Right ventricle myocardium inferior (tissue), 1 donor: ENCODE measurements at regions not wholly inside any gene's neighbourhood (a gene's known extent, or its start where the extent isn't known, plus 50 kb on each side); places are given as distances from the start of the nearest gene placed in this dataset.

Experiments used
- ATAC-seq: fragments of 200-7000 bp; cut with Tn5 transposase; one replicate; pipeline ENCODE4 v1.9.1; 2020; ENCODE audit warnings: mild to moderate bottlenecking, moderate library complexity
- DNase-seq: peaks from one replicate; pipeline ENCODE4 v3.0.0; 2021; ENCODE audit errors: missing footprints
- intact Hi-C: fragments of 100-400 bp; cut with DNase I; formaldehyde crosslinking; loops from one replicate; pipeline ENCODE4 v1.11.0; 2022
- donor health status: DM: no; HTN: yes; CAD: no; lungs with severe emphysema.

DNA sequence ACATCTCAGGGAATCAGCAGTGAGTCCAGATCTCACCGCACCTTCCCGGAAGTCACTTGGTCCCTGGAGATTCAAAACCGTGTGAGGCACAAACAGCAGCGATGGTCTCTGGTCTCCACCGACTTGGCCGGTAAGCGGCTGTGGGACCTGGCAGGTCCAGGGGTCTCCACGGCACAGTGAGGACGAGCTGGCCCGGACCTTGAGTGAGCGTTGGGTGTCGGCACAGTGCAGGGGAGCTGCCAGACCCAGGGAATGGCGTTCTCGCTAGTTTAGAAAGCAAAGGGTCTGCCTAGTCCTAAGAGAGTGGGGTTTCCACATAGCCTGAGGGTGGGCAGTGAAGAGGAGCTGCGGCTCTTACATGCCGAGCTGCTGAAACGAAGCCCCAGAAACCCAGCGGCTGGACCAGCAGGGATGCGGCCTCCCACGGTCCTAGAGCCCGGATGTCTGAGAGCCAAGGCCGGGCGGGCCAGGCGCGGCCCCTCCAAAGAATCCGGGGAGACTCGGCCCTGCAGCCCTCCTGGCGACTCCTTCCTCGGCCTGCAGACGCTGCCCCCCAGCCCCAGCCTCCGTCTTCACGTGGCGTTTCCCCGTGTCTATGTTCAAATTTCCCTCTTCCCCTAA, 185.0 kb downstream of the ERMARD start:
- ATAC-seq: no peak
- intact Hi-C loops: no loop called here
- DNase-seq: no peak

DNA sequence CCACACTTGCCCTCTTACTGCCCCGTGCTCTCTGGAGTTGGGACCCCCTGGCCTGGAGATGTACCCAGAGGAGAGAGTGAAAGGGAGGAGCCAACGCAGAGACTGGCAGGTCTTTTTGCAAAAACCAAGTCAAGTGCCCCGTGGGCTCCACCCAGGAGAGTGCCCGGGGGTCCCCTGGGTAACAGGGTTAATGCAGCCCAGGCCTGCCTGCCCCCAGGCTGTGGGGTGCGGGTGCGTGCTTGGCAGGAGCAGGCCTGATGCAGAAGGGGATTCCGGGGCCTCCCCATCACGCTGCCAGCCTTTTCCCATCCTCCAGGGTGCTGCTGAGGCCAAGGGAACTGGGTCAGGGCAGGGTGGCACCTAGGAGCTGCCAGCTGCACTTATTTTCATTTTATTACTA, 184.4 kb downstream of the ERMARD start:
- intact Hi-C loops: no loop called here
- ATAC-seq (no peak), DNase-seq (no peak)

DNA sequence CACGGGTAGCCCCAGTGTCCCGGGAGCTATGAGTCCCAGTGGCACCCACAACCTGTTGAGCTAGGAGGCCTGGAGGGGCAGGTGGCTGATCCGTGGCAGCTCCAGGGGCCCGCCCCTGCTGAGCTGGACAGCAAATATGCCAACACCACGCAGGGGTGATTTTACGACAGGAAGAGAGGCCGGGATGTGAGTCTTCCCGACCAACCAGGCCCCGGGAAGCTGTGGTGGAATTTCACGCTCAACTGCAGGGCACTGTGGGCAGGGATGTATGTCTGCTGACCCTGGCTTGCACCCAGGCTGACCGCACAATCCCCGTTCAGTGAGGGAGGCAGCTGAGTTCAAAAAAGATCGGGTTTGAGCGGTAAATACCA, 183.9 kb downstream of the ERMARD start:
- intact Hi-C loops: no loop called here

DNA sequence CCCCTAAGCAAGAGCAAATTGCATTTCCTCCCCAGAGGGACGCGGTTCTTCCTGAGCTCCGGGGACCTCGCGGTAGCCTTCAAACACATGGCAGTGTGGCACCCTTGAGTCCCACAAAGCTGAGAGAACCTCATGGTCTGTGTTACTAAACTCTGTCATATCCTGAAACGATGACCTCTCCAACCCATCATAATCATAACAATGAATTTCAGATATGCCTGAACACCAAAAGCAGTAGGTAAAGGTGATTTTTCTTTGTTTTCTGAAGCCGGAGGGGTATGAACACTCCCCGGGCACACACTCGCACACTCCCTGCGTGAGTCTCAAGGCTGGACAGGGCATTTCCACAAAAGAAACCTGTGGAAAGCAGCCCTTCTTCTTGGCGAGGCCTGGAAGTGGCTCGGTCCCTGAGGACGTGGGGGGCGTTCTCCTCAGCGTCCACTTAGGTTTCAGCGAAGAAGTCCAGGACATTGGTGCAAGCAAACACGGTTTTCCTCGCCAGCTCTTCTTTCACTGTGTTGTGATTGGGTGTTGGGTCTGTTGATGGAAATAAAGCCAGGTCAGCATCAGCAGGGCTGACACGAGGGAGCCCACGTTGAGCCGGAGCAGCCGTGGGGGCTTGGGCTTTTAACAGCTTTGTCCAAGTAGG, 183.4 kb downstream of the ERMARD start:
- intact Hi-C loops: loop anchor here (5.0 kb wide), 1 partner anchor 103 kb away; no protein-coding TSS in a partner anchor
- no peak for DNase-seq
- ATAC-seq: no peak

More for the DNA sequence above, 183.9 kb downstream of the ERMARD start:
- DNase-seq: no peak
- no peak for ATAC-seq

DNA sequence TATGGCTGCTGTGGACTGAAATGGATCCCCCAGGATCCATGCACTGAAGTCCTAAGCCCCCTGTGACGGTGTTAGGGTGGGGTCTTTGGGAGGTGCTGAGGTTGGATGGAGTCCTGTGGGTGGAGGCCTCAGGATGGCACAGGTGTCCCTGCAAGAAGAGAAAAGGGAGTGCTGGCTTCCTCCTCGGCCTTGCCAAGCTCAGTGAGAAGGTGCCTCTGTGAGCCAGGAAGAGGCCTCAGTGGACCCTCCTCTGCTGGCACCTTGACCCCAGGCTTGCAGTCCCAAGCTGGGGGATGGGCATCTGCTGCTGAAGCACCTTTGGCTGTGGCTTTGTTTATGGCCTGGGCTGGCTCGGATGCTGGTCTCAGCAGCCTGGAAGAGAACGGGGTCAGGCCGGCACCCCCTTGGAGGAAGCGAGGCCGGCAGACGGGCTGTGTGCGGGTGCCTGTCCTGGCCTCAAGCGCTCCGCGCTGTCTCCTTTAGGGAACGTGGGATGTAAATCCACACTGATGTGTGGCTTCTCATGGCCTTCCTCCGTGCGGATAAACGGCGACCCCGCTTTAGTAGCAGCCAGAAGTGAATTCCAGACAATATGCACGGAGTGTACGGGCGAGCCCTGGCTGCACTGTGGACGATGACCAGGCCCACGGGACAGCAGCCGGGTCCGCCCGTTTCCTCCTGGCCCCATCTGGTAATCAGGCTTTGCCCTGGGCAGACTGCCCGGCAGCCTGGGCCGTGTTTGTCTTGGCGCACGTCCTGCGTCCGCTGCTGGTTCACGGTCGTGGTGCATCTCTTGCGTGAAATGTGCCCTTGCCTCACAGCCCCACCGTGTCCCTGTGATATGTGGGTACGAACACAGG, 182.6 kb downstream of the ERMARD start:
- intact Hi-C loops: loop anchor here (5.0 kb wide), 1 partner anchor 102 kb away; no protein-coding TSS in a partner anchor
- ATAC-seq (peak; percentile 36), DNase-seq (no peak)

DNA sequence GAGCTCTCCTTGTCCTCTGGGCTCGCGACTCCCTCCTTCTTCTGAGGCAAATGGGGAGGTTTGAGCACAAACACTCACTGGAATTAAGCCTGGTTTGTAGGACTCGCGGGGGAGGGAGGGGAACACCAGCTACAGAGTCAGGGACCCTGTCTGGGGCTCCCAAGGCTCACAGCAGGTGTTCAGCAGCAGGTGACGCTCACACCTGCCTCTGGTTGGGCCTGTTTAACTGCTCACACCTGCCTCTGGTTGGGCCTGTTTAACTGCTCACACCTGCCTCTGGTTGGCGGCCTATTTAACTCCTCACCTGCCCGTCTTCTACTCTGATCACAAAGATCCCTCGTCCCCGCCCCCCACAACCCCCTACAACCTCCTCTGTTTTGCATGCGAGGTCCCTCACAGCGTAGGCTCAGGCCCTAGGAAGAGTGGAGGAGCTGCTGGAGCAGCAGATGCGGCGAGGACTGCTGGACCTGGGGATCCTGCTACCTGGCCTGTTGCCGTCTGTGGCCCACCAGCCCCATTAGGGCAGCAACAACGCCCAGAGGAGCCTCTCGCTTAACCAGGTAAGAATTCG, 181.9 kb downstream of the ERMARD start:
- ATAC-seq: no peak
- intact Hi-C loops: loop anchor here (5.0 kb wide), 1 partner anchor 101 kb away; no protein-coding TSS in a partner anchor
- DNase-seq: no peak

DNA sequence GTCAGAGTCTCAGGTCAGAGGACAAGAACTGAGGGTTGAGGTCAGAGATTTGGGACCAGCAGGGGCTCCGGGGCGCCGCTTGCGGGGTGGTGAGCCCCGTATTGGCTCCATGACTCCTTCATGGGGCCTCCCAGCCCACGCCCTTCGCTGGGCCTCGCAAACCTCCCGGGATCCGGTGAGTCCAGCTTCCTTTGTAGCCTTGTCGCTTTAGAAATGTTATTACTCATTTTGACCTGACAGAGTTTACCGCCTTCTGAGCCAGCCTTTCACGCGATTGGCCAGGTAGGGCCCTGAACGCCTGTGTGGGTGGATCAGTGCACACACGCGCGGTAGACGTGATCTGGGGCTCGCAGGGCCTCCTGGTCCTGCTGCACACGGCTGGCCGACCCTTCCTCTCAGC, 181.1 kb downstream of the ERMARD start:
- DNase-seq: no peak
- ATAC-seq: no peak
- intact Hi-C loops: loop anchor here (5.0 kb wide), 1 partner anchor 100 kb away; no protein-coding TSS in a partner anchor

DNA sequence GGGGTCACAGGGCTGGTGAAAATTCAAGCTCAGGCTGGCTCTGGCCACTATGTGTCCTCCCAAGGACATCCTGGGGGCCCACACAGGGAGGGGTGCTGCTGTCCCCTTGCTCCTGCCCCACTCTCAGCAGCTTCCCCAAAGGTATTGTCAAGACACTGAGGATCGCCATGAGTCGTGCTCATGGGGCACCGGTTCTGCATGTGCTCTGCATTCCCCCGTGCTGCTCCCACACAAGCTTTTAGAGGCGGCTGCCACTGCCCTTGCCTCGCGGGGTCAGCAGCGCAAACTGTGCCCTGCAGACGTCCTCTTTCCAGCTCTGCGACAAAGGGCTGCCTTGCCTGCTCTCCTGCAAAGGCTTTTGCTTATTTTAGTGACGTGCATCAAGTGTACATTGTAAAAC, 179.8 kb downstream of the ERMARD start:
- no peak for DNase-seq
- no peak for ATAC-seq
- intact Hi-C loops: loop anchor here (5.0 kb wide), 1 partner anchor 99 kb away; no protein-coding TSS in a partner anchor

DNA sequence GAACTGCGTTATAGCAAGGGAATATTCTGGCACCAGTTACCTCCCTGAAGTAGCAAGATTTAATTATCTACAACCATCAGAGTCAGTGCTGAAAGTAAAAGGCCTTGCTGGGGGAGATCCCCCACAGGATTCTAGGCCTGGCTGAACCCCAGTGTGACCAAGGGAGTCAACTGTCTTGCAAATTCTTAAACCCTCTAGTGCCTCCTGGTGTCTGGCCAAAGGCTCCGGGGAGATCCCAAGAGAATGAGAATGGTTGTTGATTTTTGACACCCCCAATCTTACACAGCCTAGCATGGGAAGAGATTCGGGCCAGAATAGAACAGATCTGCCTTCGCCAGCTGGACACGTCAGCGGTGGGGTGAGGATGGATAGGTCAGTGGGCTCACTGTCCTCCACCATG, 179.4 kb downstream of the ERMARD start:
- intact Hi-C loops: loop anchor here (5.0 kb wide), 1 partner anchor 98 kb away; no protein-coding TSS in a partner anchor
- DNase-seq: no peak
- ATAC-seq: no peak

DNA sequence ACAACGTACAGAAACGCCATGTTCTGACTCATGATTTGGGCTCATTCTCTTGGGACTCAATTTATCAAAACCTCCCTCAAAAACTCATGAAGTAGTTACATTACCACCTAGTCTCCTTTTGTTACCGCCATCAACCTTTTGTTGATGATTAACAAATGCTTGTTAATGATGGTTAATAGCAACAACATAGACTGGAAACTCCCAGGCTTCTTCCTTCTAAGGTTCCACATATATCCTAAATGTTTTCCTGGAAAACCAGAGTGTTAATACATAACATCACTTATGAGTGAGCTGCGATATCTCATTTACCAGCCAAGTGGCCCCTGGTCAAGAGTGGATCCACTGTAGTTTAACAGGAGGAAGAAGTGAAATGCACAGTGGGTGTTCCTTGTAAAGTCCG, 176.3 kb downstream of the ERMARD start:
- intact Hi-C loops: no loop called here
- ATAC-seq: no peak
- no peak for DNase-seq

DNA sequence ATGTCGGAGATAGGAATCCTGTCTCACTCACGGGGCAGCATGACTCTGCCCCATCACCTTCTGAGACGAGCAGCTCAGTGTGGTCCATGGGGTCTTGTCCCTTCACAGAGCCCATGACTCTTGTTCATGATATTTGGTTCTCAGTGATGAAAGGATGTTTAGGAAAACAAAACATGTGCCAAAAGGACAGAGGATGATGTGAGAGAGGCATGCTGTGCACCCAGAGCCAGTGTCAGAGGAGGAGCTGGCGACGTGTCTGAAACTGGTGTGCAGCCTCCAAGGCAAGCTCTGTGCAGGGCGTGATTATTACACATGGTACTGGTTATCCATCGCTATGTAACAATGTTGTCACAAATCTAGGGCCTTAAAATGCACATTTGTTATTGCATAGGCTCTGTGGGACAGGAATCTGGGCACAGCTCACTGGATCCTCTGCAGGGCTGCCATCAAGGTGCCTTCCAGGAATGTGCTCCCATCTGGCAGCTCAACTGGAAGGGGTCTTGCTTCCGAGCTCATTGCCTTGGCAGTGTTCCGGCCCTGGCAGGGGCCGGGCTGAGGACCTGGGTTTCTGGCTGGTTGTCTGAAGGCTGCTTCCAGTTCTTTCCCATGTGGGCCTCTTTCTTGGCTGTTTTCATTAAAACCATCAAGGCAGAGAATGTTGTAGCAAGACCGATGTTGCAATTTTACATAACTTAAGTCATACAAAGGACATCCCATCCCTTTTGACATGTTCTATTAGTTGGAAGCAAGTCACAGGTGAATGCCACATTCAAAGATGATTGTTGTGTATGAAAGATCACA, 175.4 kb downstream of the ERMARD start:
- no peak for ATAC-seq

DNA sequence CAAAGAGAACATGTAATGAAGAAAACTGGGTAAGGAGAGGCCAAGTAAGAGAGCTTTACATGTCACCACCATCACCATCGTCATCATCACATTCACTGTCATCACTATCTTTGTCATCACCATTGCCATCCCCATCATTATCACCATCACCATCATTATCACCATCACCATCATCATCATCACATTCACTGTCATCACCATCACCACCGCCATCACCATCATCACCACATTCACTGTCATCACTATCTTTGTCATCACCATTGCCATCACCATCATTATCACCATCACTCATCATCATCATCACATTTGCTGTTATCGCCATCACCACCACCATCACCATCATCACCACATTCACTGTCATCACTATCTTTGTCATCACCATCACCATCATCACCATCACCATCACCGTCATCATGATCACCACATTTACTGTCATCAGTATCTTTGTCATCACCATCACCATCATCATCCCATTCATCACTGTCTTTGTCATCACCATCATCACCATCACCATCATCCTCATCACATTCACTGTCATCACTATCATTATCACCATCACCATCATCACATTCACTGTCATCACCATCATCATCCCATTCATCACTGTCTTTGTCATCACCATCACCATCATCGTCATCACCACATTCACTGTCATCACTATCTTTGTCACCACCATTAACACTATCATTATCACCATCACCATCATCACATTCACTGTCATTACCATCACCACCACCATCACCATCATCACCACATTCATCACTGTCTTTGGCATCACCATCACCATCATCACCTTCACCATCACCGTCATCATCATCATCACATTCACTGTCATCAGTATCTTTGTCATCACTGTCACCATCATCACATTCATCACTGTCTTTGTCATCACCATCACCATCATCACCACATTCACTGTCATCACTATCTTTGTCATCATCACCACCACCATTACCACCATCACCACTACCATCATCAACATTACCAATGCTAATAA, 172.3 kb downstream of the ERMARD start:
- intact Hi-C loops: no loop called here
- no peak for ATAC-seq

More for the DNA sequence above, 175.4 kb downstream of the ERMARD start:
- no peak for DNase-seq
- intact Hi-C loops: no loop called here

DNA sequence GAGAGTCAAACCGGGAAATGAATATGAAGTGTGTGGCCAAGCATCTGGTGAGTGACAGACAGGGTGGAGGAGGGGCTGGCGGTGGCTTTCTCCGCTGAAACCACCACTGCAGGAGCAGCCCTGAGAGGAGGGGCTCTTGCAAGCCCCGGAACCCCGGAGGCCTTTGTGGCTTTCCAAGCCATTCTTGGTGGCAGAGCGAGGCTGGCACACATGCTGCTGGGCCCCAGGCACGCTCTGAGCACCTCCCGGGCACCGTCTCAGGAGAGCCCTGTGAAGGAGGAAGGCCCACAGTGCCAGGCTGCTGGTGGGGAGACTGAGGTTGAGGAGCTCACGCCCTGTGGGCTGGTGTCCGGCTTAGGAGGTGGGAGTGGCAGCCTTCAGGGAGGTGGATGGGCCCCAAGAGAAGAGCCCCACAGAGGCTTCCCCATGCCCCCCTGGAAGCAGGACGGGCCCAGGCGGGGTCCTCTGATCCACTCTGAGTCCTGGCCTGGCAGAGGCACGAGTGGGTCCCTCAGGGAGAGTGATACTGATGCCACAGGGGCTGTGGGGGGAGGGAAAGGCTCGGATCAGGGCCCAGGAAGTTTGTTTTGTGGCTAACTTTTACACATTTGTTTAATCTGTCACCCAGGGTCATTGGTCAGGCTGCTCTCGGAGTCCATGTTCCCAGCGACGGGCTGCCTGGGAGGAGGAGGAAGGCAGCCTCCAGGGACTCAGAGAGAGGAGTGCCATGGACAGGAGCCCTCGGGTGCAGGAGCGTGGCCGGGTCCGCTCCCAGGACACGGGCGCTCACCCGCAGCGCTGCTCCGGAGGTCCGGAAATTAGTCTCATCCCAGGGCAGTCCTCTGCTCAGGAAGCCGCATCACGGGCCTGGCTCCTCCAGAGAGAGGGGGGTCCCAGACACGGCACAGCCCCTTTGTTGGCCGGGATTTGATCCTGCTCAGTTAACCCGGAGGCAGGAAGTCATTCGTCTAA, 170.7 kb downstream of the ERMARD start:
- ATAC-seq (no peak), DNase-seq (no peak)
- intact Hi-C loops: no loop called here

More for the DNA sequence above, 172.3 kb downstream of the ERMARD start:
- no peak for DNase-seq

DNA sequence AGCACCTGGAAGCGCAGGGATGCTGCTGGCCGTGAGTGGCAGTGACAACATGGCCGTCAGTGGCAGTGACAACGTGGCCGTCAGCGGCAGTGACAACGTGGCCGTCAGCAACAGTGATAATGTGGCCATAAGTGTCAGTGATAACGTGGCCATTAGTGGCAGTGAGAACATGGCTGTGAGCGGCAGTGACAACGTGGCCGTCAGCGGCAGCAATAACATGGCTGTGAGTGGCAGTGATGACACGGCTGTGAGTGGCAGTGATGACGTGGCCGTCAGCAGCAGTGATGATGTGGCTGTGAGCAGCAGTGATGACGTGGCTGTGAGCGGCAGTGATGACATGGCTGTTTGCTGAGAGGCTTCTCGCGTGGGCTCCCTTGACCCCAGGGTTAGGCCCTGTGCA, 169.8 kb downstream of the ERMARD start:
- intact Hi-C loops: no loop called here
- ATAC-seq (no peak), DNase-seq (no peak)

DNA sequence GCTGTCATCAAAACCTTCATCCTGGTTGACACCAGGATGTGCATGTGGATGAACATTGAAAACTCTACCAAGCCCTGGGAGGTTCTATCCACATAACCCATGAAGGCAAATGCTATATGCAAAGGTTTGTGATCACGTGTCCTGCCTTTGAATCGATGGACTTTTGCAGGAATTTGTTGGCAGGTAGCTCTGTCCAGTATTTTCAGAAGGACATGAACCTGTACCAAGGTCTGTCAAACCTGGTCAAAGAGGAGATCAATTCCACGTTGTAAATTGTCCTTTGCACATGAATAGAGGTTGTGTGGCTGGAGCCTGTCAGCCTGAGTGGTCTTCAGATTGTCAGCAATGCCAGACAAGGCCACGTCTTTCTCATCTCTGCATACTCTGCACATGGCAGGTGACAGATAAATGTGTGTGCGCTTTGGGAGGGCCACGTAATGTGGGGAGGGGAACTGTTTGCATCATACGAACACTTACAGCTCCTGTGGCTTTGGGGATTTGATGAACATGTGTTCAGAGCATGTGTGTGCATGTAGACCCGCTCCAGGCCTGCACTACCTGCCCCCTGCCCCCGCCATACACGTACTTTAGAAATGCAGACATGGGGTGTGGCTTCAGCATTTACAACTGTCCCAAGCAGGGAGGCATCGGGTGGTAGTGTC, 169.1 kb downstream of the ERMARD start:
- intact Hi-C loops: no loop called here
- ATAC-seq (no peak), DNase-seq (no peak)
